ENCODE measurements at regions not wholly inside any gene's neighbourhood (a gene's known extent, or its start where the extent isn't known, plus 50 kb on each side); places are given as distances from the start of the nearest gene placed in this dataset.
"Not testable (repeated sequence)": the region's sequence is repeated elsewhere in the genome, so short reads cannot be mapped to it uniquely, and the experiment has no call there.

DNA sequence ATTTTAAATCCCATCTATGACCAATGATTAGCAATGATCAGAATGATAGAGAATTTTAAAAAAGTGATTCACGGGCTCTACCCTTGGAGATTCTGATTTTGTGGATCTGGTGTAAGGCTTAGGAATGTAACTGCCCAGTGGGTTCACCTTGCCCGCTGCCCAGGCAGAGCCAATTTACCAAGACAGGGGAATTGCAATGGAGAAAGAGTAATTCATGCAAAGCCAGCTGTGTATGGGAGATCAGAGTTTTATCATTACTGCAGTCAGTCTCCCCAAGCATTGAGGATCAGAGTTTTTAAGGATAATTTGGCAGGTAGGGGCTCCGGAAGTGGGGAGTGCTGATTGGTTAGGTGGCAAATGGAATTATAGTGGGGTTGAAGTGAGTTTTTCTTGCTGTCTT is 480.6 kb downstream of the ATP23 start:
- Mint-ChIP-seq H3K4me1 (peaks cover 0 to 23% (median 10%) of the 10 kb centered on the region in 4 donors), H3K4me3 (no peak overlapping the region), H3K27ac (peak overlapping the region in 1 of 3 donors; percentile 18), H3K27me3 (peaks cover 14% of the 10 kb centered on the region), H3K9me3 (peaks cover 0 to 2% (median 1%) of the 10 kb centered on the region in 7 donors), H3K36me3 (no peaks in the 10 kb centered on the region)
- DNase-seq (no peak), ATAC-seq (ENCODE audit: low read depth in 2 of 2) (no peak)
- H3K4me3 ChIP-seq (ENCODE audit: low read depth, low read length), result no peak overlapping the region
- H3K27ac ChIP-seq (ENCODE audit: insufficient read depth, low read length, poor library complexity, severe bottlenecking), result no peak overlapping the region
- no peaks in the 10 kb centered on the region for H3K9me3 ChIP-seq (ENCODE audit: control insufficient read depth in 2 of 2, low read length in 2 of 2)
- H3K27me3 ChIP-seq (ENCODE audit: control insufficient read depth, insufficient read depth, low read length), result peaks cover 3% of the 10 kb centered on the region
- H3K36me3 ChIP-seq (ENCODE audit: control insufficient read depth, insufficient read depth, low read length), result no peaks in the 10 kb centered on the region
- H3K4me1 ChIP-seq (ENCODE audit: control insufficient read depth, insufficient read depth, low read length, poor library complexity, severe bottlenecking), result no peaks in the 10 kb centered on the region

DNA sequence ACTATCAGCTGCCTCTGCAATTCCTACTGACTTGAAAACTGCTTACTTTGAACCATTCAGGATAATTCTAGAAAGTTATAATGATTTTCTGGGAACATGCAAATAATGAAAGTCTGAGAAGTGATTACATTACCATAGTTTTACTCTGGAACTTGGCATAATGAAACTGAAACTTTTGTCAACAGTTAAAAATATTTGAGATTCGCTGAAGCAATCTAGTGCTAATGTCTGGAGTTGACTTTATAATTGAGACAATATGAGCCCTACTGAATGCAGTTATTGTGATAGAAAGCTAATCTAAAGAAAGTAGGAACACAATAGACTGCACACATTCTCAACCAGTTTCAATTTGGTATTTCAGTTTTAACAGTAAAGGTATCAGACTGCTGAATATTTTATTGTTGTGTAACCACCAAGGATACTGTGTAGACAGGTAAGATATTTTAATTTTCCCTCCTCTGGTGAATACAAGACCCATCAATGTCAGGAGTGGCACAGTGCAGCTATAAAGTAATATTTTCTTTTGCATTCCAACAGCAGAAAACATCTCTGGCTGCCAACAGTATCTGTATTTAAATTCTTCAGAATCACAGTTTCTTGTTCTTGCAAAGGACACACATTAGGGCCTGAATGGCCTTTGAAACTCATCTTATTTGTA is 483.5 kb downstream of the ATP23 start:
- peaks cover 0 to 8% (median 1%) of the 10 kb centered on the region in 7 donors for H3K9me3 Mint-ChIP-seq
- ATAC-seq (ENCODE audit: low read depth in 2 of 2) (no peak), DNase-seq (no peak)
- Histone ChIP-seq H3K27ac (ENCODE audit: insufficient read depth, low read length, poor library complexity, severe bottlenecking) (no peak overlapping the region), H3K9me3 (ENCODE audit: control insufficient read depth in 2 of 2, low read length in 2 of 2) (no peaks in the 10 kb centered on the region), H3K27me3 (ENCODE audit: control insufficient read depth, insufficient read depth, low read length) (peaks cover 3% of the 10 kb centered on the region), H3K4me3 (ENCODE audit: low read depth, low read length) (no peak overlapping the region), H3K36me3 (ENCODE audit: control insufficient read depth, insufficient read depth, low read length) (no peaks in the 10 kb centered on the region), H3K4me1 (ENCODE audit: control insufficient read depth, insufficient read depth, low read length, poor library complexity, severe bottlenecking) (no peaks in the 10 kb centered on the region)
- peaks cover 25% of the 10 kb centered on the region for H3K27me3 Mint-ChIP-seq
- no peaks in the 10 kb centered on the region for H3K36me3 Mint-ChIP-seq
- peak overlapping the region in 1 of 3 donors; percentile 53 for H3K27ac Mint-ChIP-seq
- no peak overlapping the region for H3K4me3 Mint-ChIP-seq
- H3K4me1 Mint-ChIP-seq, result peaks cover 0 to 18% (median 10%) of the 10 kb centered on the region in 4 donors

DNA sequence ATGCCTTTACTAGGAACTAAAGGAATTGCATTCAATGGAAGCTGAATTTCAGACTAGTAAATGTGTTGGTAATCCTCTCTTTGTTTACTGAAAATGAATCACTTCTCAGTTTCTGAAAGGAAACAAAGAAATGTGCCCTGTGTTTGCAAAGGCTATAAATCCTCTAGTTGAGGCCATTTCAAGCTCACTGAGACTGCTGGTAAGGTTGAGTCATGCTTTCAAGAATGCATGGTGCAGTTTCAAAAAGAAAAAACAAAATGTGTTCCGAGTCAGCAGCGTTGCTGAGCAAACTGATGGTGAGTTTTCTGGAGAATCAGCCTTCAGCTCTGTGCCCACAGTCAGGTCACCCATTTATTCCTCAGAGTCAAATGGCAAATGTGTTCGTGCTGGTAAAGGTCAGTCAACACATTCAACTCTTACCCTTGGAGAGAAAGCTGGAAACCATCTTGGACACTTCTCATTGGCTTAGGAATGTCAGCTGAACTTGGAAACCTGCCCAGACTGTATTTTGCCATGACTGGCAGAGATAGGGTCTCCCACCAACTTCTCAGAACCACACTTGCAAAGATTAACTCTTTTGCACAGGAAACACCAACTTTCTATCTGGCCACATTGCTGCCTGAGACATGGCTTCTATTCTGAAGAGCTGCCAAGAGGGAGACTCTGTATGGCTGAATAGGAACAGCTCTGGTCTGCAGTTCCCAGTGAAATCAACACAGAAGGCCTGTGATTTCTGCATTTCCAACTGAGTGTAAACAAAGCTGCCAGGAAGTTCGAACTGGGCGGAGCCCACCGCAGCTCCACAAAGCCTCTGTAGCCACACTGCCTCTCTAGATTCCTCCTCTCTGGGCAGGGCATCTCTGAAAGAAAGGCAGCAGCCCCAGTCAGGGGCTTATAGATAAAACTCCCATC is 484.4 kb downstream of the ATP23 start:
- Histone ChIP-seq H3K27me3 (ENCODE audit: control insufficient read depth, insufficient read depth, low read length) (peaks cover 3% of the 10 kb centered on the region), H3K9me3 (ENCODE audit: control insufficient read depth in 2 of 2, low read length in 2 of 2) (no peaks in the 10 kb centered on the region), H3K36me3 (ENCODE audit: control insufficient read depth, insufficient read depth, low read length) (no peaks in the 10 kb centered on the region), H3K27ac (ENCODE audit: insufficient read depth, low read length, poor library complexity, severe bottlenecking) (no peak overlapping the region), H3K4me1 (ENCODE audit: control insufficient read depth, insufficient read depth, low read length, poor library complexity, severe bottlenecking) (no peaks in the 10 kb centered on the region), H3K4me3 (ENCODE audit: low read depth, low read length) (no peak overlapping the region)
- H3K4me1 Mint-ChIP-seq, result peaks cover 0 to 18% (median 10%) of the 10 kb centered on the region in 4 donors
- no peak overlapping the region for H3K4me3 Mint-ChIP-seq
- no peak for ATAC-seq (ENCODE audit: low read depth in 2 of 2)
- DNase-seq, result no peak
- H3K27ac Mint-ChIP-seq, result peak overlapping the region in 1 of 3 donors; percentile 53
- H3K36me3 Mint-ChIP-seq, result no peaks in the 10 kb centered on the region
- peaks cover 25% of the 10 kb centered on the region for H3K27me3 Mint-ChIP-seq
- peaks cover 0 to 8% (median 1%) of the 10 kb centered on the region in 7 donors for H3K9me3 Mint-ChIP-seq

DNA sequence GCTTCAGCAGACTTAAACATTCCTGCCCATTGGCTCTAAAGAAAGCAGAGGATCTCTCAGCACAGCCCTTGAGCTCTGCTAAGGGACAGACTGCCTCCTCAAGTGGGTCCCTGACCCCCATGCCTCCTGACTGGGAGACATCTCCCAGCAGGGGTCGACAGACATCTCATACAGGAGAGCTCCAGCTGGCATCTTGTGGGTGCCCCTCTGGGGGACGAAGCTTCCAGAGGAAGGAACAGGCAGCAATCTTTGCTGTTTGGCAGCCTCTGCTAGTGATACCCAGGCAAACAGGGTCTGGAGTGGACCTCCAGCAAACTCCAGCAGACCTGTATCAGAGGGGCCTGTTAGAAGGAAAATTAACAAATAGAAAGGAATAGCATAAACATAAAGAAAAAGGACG is 485.1 kb downstream of the ATP23 start:
- not testable (repeated sequence) for H3K27ac Mint-ChIP-seq; H3K4me3 ChIP-seq (ENCODE audit: low read depth, low read length); H3K9me3 ChIP-seq (ENCODE audit: control insufficient read depth in 2 of 2, low read length in 2 of 2); H3K4me1 ChIP-seq (ENCODE audit: control insufficient read depth, insufficient read depth, low read length, poor library complexity, severe bottlenecking); H3K36me3 Mint-ChIP-seq; DNase-seq; H3K36me3 ChIP-seq (ENCODE audit: control insufficient read depth, insufficient read depth, low read length); ATAC-seq (ENCODE audit: low read depth in 2 of 2); H3K27ac ChIP-seq (ENCODE audit: insufficient read depth, low read length, poor library complexity, severe bottlenecking); H3K9me3 Mint-ChIP-seq; H3K4me3 Mint-ChIP-seq; H3K27me3 ChIP-seq (ENCODE audit: control insufficient read depth, insufficient read depth, low read length)
- Mint-ChIP-seq H3K27me3 (peaks cover 25% of the 10 kb centered on the region), H3K4me1 (peaks cover 0 to 18% (median 10%) of the 10 kb centered on the region in 4 donors)

DNA sequence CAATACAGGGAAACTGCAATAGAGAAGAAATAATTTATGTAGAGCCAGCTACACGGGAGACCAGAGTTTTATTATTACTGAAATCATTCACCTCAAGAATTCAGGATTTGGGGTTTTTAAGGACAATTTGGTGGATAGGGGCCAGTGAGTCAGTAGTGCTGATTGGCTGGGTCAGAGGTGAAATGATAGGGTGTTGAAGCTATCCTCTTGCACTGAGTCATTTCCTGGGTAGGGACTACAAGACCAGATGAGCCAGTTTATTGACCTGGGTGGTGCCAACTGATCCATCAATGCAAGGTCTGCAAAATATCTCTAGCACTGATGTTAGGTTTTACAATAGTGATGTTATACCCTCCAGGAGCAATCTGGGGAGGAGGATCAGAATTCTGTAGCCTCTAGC is 486.3 kb downstream of the LRIG3 start:
- H3K4me1 Mint-ChIP-seq, result no peaks in the 10 kb centered on the region
- Histone ChIP-seq H3K36me3 (ENCODE audit: control insufficient read depth, insufficient read depth, low read length) (no peaks in the 10 kb centered on the region), H3K4me3 (ENCODE audit: low read depth, low read length) (no peak overlapping the region), H3K27me3 (ENCODE audit: control insufficient read depth, insufficient read depth, low read length) (no peaks in the 10 kb centered on the region), H3K9me3 (ENCODE audit: control insufficient read depth in 2 of 2, low read length in 2 of 2) (no peaks in the 10 kb centered on the region), H3K4me1 (ENCODE audit: control insufficient read depth, insufficient read depth, low read length, poor library complexity, severe bottlenecking) (no peaks in the 10 kb centered on the region), H3K27ac (ENCODE audit: insufficient read depth, low read length, poor library complexity, severe bottlenecking) (no peak overlapping the region)
- no peak for ATAC-seq (ENCODE audit: low read depth in 2 of 2)
- DNase-seq, result no peak
- H3K9me3 Mint-ChIP-seq, result peaks cover 0 to 1% (median 0%) of the 10 kb centered on the region in 7 donors
- H3K27ac Mint-ChIP-seq, result no peak overlapping the region
- no peak overlapping the region for H3K4me3 Mint-ChIP-seq
- H3K36me3 Mint-ChIP-seq, result no peaks in the 10 kb centered on the region
- H3K27me3 Mint-ChIP-seq, result peaks cover 22% of the 10 kb centered on the region

DNA sequence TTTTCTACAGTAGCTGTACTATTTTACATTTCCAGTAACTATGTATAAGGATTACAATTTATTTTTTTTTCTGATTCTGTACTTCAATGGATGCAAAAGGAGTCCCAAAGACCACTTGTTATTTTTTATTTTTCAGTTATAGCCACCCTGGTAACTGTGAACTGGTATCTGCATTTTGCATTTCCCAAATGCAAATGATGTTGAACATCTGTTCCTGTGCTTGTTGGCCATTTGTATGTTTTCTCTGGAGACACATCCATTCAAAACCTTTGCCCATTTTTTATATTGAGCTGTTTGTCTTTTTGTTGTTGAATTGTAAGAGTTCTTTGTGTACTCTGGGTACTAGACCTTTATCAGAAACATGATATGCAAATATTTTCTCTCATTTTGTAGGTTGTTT is 485.6 kb downstream of the LRIG3 start:
- no peaks in the 10 kb centered on the region for H3K4me1 Mint-ChIP-seq
- no peak overlapping the region for H3K27ac Mint-ChIP-seq
- Histone ChIP-seq H3K4me3 (ENCODE audit: low read depth, low read length) (no peak overlapping the region), H3K36me3 (ENCODE audit: control insufficient read depth, insufficient read depth, low read length) (no peaks in the 10 kb centered on the region), H3K9me3 (ENCODE audit: control insufficient read depth in 2 of 2, low read length in 2 of 2) (no peaks in the 10 kb centered on the region), H3K27me3 (ENCODE audit: control insufficient read depth, insufficient read depth, low read length) (peaks cover 2% of the 10 kb centered on the region), H3K4me1 (ENCODE audit: control insufficient read depth, insufficient read depth, low read length, poor library complexity, severe bottlenecking) (no peaks in the 10 kb centered on the region), H3K27ac (ENCODE audit: insufficient read depth, low read length, poor library complexity, severe bottlenecking) (no peak overlapping the region)
- H3K4me3 Mint-ChIP-seq, result no peak overlapping the region
- no peak for ATAC-seq (ENCODE audit: low read depth in 2 of 2)
- no peaks in the 10 kb centered on the region for H3K36me3 Mint-ChIP-seq
- H3K27me3 Mint-ChIP-seq, result peaks cover 20% of the 10 kb centered on the region
- no peak for DNase-seq
- H3K9me3 Mint-ChIP-seq, result peaks cover 0 to 3% (median 0%) of the 10 kb centered on the region in 7 donors

DNA sequence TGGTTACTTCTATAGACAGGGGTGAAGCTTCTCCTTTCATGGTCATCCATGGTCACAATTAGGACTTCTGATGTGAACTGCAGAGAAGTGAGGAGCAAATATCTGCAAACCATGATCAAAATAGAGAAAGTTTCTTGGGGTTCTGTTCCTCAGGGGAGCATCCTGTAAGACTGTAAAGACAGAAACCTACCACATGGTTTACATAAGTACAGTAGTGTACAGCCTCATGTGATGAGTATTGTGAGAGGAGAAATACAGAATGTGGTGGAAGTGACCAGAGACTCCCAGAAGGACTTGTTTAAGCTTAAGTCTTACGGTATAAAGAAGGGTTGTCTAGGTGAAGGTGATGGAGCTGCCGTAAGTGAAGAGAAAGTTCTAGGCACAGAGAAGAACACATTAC is 484.7 kb downstream of the LRIG3 start:
- Mint-ChIP-seq H3K27ac (no peak overlapping the region), H3K36me3 (no peaks in the 10 kb centered on the region), H3K4me3 (no peak overlapping the region), H3K4me1 (no peaks in the 10 kb centered on the region), H3K9me3 (peaks cover 0 to 3% (median 0%) of the 10 kb centered on the region in 7 donors), H3K27me3 (peaks cover 19% of the 10 kb centered on the region)
- no peaks in the 10 kb centered on the region for H3K9me3 ChIP-seq (ENCODE audit: control insufficient read depth in 2 of 2, low read length in 2 of 2)
- DNase-seq (no peak), ATAC-seq (ENCODE audit: low read depth in 2 of 2) (no peak)
- no peaks in the 10 kb centered on the region for H3K4me1 ChIP-seq (ENCODE audit: control insufficient read depth, insufficient read depth, low read length, poor library complexity, severe bottlenecking)
- no peak overlapping the region for H3K4me3 ChIP-seq (ENCODE audit: low read depth, low read length)
- no peak overlapping the region for H3K27ac ChIP-seq (ENCODE audit: insufficient read depth, low read length, poor library complexity, severe bottlenecking)
- H3K36me3 ChIP-seq (ENCODE audit: control insufficient read depth, insufficient read depth, low read length), result no peaks in the 10 kb centered on the region
- H3K27me3 ChIP-seq (ENCODE audit: control insufficient read depth, insufficient read depth, low read length), result peaks cover 2% of the 10 kb centered on the region

Measured in CD4-positive, CD25-positive, alpha-beta regulatory T cell (primary cell).